ENCODE measurements at regions not wholly inside any gene's neighbourhood (a gene's known extent, or its start where the extent isn't known, plus 50 kb on each side); places are given as distances from the start of the nearest gene placed in this dataset.
"Not testable (repeated sequence)": the region's sequence is repeated elsewhere in the genome, so short reads cannot be mapped to it uniquely, and the experiment has no call there.

- DNase-seq (ENCODE audit: low spot score): no peak
Measured at GRCh38 chr13:58376349-58376748, 744.8 kb downstream of the PCDH17 start.

GRCh38 chr13:58376775-58377174, 745.2 kb downstream of the PCDH17 start:
- DNase-seq (ENCODE audit: low spot score): no peak

- no peak for DNase-seq (ENCODE audit: low spot score)
Measured at GRCh38 chr13:58379221-58379620, 747.7 kb downstream of the PCDH17 start.

GRCh38 chr13:58385336-58385735, 753.8 kb downstream of the PCDH17 start:
- DNase-seq (ENCODE audit: low spot score): not testable (repeated sequence)

GRCh38 chr13:58397596-58398387, 766.2 kb downstream of the PCDH17 start:
- no peak for DNase-seq (ENCODE audit: low spot score)

GRCh38 chr13:58399263-58399662, 767.7 kb downstream of the PCDH17 start:
- no peak for DNase-seq (ENCODE audit: low spot score)

- no peak for DNase-seq (ENCODE audit: low spot score)
Measured at GRCh38 chr13:58406545-58406944, 775.0 kb downstream of the PCDH17 start.

GRCh38 chr13:58429917-58430316, 798.4 kb downstream of the PCDH17 start:
- no peak for DNase-seq (ENCODE audit: low spot score)

GRCh38 chr13:58434943-58435342, 803.4 kb downstream of the PCDH17 start:
- DNase-seq (ENCODE audit: low spot score): no peak

GRCh38 chr13:58437427-58437826, 805.9 kb downstream of the PCDH17 start:
- DNase-seq (ENCODE audit: low spot score): no peak

- DNase-seq (ENCODE audit: low spot score): no peak
Measured at GRCh38 chr13:58446979-58447378, 815.4 kb downstream of the PCDH17 start.

- DNase-seq (ENCODE audit: low spot score): no peak
Measured at GRCh38 chr13:58452123-58452623, 820.6 kb downstream of the PCDH17 start.

GRCh38 chr13:58455094-58455493, 823.5 kb downstream of the PCDH17 start:
- no peak for DNase-seq (ENCODE audit: low spot score)

- DNase-seq (ENCODE audit: low spot score): no peak
Measured at GRCh38 chr13:58461217-58461616, 829.7 kb downstream of the PCDH17 start.

- no peak for DNase-seq (ENCODE audit: low spot score)
Measured at GRCh38 chr13:58463841-58464240, 832.3 kb downstream of the PCDH17 start.

- DNase-seq (ENCODE audit: low spot score): no peak
Measured at GRCh38 chr13:58467176-58467575, 835.6 kb downstream of the PCDH17 start.

- no peak for DNase-seq (ENCODE audit: low spot score)
Measured at GRCh38 chr13:58472483-58472882, 840.9 kb downstream of the PCDH17 start.

- no peak for DNase-seq (ENCODE audit: low spot score)
Measured at GRCh38 chr13:58474581-58474980, 843.0 kb downstream of the PCDH17 start.

- no peak for DNase-seq (ENCODE audit: low spot score)
Measured at GRCh38 chr13:58476206-58476918, 844.8 kb downstream of the PCDH17 start.

- DNase-seq (ENCODE audit: low spot score): no peak
Measured at GRCh38 chr13:58478858-58479257, 847.3 kb downstream of the PCDH17 start.

- DNase-seq (ENCODE audit: low spot score): no peak
Measured at GRCh38 chr13:58480061-58480460, 848.5 kb downstream of the PCDH17 start.

GRCh38 chr13:58488251-58488650, 856.7 kb downstream of the PCDH17 start:
- DNase-seq (ENCODE audit: low spot score): no peak

- no peak for DNase-seq (ENCODE audit: low spot score)
Measured at GRCh38 chr13:58495668-58496067, 864.1 kb downstream of the PCDH17 start.
